Non-pigmented ciliary epithelial cell (primary cell): ENCODE measurements at regions not wholly inside any gene's neighbourhood (a gene's known extent, or its start where the extent isn't known, plus 50 kb on each side); places are given as distances from the start of the nearest gene placed in this dataset.
A peak's percentile ranks its signal among the peaks of the same experiment; 100 is the strongest.

Experiments used
- DNase-seq: peaks from one replicate; pipeline ENCODE4 v3.0.0-alpha.2; 2010; ENCODE audit warnings: low read depth

DNA sequence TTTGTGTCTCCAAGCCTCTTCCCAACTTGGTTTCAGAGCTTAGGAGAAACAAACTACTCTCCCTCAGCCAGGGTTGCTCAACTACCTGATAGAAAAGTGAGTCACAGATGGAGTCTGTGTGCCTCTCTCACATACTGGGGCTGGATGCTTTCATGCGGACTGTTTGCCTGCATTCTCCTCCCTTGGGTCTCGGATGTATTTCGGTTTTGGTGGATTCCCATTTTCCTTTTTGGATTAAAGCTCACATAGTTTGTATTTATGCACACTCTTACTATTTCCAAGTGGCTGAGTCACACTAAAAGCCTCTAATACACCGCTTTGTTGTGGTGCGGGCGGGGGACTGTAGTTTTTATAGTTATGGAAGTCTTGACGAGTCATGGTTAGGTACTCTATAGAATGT, 505.4 kb downstream of the LRFN5 start:
- DNase-seq = no peak

GRCh38 chr14:42111355-42111754, 504.7 kb downstream of the LRFN5 start:
- no peak for DNase-seq

DNA sequence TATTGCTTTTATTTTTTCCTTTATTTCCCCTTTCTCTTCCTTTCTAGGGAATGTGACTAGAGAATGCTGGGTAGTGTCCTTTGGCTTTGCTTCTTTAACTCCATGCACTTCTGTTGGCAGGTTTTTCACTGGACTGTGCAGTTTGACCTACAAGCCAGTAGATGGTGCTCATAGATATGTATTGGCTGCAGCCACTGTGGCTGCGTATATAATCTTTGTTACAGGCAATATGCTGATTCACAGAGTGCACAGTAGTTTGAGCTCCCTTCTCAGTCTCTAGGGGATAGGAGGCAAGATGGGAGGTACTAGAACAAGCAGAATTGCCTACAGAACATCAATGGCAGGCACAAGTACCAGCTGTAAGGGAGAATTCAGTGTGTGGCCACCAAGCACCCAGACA, 503.5 kb downstream of the LRFN5 start:
- DNase-seq = peak; percentile 9

DNA sequence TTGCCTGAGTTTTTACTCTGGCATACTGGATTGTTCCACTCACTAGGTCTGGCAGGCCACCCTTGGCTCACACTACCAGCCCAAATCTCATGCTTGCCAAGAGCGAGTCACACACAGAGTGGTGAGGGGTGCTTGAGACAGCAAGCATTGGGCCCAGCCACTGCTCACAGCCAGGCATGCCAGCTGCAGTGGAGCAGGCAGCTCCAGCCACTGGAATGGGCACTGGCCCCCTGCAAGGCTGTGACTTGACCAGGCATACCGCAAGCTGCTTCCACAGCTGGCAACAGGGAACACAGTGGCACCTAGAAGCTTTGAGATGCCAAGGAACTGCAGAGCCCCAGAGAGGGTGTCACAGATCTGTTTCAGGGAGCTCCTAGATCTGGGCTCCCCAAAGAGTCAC, 488.5 kb downstream of the LRFN5 start:
- no peak for DNase-seq

- no peak for DNase-seq
Measured at GRCh38 chr14:42090122-42090521, 483.4 kb downstream of the LRFN5 start.

DNA sequence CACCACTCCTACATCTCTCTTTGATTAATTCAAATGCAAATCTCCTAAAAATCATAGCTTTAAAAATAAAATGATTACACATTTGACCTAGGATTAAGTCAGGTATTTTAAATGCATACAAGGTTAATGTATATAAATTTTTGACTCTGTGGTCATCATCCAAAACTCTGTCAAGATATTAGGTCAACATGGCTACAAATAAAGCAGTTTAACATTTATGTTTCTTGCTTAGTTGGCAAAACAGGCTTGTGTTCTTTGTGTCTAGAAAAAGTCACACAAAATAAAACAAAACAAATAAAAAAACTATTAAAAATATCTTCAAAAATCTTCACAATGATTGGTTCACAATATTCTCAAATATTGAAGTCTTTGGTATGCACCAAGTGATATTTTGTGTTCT, 473.2 kb downstream of the LRFN5 start:
- DNase-seq = no peak

DNA sequence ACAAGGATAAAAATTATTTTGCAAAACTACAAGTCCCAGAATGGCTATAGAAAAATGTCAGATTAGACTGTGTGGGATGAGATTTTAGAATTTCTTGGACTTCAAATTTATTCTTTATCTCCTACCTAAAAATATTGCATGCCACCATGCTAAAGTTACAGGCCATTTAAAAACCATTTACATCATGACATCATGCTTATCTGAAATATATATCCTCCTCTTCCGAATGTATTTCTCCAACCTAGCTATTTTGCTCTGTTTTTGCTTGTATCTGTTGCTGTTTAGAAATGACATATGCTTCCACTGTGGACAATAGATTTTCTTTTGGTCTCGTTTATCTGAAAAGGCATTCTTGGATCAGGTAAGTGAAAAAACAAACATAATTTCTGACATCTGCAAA, 471.7 kb downstream of the LRFN5 start:
- DNase-seq = no peak

GRCh38 chr14:42070031-42070430, 463.4 kb downstream of the LRFN5 start:
- no peak for DNase-seq

GRCh38 chr14:42057111-42057510, 450.4 kb downstream of the LRFN5 start:
- DNase-seq = no peak

- no peak for DNase-seq
Measured at GRCh38 chr14:42047421-42048055, 440.9 kb downstream of the LRFN5 start.

DNA sequence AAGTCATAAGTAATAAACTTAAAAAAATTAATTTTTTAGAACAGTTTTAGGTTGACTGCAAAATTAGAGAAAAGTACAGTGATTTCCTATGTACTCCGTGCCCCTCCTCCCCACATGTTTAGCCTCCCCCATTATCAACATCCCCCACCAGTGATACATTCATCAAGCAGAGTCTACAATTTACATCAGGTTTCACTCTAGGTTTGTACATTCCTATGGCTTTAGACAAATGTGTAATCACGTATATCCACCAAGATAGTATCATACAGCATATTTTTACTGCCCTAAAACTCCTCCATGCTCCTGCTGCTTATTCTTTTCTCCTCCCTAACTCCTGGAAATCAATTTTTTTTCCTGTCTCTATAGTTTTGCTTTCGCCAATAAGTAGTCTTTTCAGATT, 438.7 kb downstream of the LRFN5 start:
- no peak for DNase-seq

DNA sequence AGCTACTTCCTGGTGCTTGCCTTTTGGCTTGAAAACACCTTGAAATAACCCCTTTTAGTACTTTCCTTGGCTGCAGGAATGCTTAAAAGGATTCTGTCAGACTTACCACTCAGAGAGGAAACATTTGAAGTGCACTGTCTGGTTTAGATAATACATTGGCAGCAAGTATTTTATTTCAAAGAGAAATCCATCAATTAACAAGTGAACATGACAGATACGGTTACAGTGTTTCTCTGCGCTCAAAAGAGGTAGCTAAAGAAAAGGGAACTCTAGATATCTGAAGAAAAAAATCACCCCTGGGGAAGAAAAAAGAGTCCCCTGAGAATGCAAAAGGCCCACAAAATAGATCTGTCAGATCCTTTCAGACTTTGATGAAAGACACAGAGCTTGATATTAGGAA, 421.9 kb downstream of the LRFN5 start:
- no peak for DNase-seq

DNA sequence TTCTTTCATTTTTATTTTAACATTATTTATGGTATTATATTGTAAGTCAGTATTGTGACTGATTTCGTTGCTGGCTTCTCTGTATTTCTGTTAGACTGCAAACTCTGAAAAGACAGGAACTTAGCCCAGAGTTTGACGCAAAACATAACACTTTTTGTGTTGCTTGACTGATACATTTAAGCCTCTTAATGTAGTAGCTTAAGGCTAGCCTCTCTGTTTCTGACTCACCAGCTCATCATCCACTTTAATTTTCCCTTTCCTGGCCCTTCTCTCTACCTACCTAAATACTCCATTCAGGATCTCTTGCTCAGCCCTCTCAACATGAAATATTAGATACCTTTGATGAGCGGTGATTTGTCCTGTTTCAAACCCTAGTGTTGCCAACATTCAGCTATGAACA, 420.6 kb downstream of the LRFN5 start:
- DNase-seq = no peak

DNA sequence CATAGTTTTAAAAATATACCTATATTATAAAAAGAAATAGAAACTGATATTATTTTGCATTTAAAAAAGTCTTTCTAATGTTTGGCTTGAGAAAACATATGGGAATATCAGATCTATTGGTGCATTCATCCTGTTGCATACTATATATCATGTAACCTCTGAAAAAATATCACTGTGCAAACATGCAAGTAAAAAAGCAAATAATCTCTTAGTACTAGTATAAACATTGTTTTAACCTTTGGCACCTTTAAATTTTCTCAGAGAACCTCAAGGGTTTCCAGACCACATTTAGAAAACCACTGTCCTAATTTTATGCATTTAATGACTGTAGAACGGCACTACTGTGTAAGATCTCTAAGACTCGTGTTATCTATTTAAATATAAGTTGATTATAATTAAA, 416.8 kb downstream of the LRFN5 start:
- DNase-seq = no peak

DNA sequence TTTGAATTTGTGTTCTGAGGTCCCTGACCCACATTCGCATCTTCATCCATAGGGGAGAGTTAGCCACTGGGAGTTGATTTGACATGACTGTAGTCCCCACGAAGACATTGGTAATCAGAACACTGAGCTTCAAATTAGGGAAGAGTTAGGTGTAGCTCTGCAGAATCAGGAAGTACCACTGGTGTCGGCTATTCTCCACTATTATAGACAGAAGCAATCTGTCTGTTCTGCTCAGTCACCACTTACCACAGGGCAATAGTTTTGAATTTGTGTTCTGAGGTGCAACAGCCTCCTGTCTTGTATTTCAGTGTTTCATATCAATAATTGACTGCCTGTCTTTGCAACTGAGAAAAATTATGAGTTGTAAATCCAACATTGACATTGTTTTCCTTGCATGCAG, 407.6 kb downstream of the LRFN5 start:
- no peak for DNase-seq

GRCh38 chr14:42013559-42013958, 406.9 kb downstream of the LRFN5 start:
- no peak for DNase-seq

DNA sequence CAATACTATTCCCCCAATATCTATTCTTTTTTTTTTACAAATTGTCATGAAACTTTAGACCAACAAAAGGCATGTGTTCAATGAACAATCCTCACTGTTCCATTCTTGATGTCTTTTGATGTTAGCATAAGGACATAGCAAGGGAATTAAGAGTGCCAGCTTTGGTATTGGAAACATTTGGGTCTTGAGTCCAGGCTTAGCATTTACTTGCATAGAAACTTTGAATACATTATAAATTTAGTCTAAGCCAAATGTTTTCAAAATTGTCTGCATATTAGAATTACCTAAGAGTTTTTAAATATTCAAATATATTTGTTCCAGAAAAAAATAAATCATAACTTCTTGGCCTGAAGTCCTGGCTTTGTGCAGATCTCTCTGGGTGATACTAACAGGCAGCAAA, 406.5 kb downstream of the LRFN5 start:
- DNase-seq = no peak

DNA sequence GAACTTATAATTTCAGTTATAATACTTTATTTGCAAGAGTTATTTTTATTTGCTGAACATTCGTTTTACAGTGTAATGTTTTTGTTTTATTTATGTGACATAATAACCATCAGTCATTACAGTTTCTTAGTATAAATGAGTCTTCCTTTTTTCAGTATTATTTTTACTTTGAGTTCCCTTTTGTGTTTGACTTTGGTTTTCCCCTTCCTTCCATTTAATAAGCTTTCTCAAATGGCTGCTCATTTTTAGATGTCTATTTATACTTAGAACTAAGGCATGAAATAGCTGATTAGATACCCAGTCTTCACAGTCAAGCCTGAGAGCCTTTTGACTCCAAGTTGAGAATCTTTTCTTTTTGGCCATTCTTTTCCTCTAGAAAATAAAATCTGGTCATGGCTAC, 404.5 kb downstream of the LRFN5 start:
- no peak for DNase-seq

GRCh38 chr14:42004321-42004720, 397.6 kb downstream of the LRFN5 start:
- DNase-seq = no peak

- no peak for DNase-seq
Measured at GRCh38 chr14:42002141-42002540, 395.5 kb downstream of the LRFN5 start.

GRCh38 chr14:42001431-42001830, 394.8 kb downstream of the LRFN5 start:
- DNase-seq = no peak

GRCh38 chr14:42000450-42000849, 393.8 kb downstream of the LRFN5 start:
- no peak for DNase-seq

DNA sequence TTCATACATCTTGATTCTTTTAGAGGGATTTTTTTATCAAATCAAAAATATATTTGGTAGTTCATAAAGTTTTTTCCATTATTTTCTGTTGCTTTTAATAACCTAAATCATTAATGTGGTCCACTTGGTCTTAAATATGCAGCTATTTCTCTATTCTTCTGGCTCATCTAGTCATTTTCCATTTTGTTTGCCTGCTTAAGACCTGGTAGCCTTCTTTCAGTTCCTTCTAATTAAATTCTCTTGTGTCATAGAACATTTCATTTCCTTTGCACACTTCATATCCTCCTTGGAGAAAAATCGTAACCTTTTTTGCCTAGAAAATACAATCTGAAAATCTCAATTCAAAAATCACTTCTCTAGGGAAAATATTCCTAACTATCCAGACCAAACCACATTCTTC, 387.0 kb downstream of the LRFN5 start:
- DNase-seq = no peak

DNA sequence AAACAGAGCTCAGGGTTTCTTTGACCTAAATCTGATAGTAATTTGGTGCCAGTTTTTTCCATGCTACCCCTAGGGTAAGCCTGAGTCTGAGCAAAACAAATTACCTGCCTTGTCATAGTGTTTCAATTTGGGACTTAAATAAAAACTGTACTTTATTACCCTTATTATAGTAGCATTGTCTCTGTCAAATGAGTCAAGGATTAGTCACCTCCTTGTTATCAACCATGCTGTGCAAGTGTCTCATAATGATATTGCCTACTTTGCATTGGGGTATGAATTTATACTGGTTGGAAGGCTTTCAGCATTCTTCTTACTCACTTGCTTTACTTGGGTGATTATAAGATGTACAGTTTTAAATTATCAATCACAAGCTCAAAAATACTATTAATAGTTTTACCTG, 380.0 kb downstream of the LRFN5 start:
- peak; percentile 26 for DNase-seq
